ENCODE measurements at regions not wholly inside any gene's neighbourhood (a gene's known extent, or its start where the extent isn't known, plus 50 kb on each side); places are given as distances from the start of the nearest gene placed in this dataset.

- TF ChIP-seq CTCF (IDR thresholded peaks at IDR 0.05) (no peak), POLR2A (IDR thresholded peaks at IDR 0.05) (no peak)
These were observed 406.0 kb upstream of the TMCO5A start for GRCh38 chr15:37528432-37528831.
